ENCODE measurements at regions not wholly inside any gene's neighbourhood (a gene's known extent, or its start where the extent isn't known, plus 50 kb on each side); places are given as distances from the start of the nearest gene placed in this dataset.

DNA sequence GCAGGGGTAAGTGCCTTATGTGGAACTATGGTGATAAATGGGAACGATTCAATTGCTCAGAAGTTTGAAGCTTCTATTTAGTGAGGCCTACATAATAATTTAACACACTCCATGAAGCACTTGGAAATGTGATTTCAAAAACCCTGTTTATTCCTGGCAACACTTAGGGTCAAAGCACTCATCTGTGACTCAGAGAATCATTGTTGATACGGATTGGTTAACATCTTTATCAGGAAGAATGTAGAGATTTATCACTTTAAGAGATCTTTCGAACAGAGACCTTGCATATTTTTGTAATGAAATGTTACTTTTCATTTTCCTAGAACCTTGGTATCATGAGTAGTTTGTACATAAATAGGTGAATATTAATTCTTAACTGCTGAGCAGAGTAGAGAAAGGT lies 269.1 kb upstream of the SLIT2 start:
- TF ChIP-seq, protein P1, sequence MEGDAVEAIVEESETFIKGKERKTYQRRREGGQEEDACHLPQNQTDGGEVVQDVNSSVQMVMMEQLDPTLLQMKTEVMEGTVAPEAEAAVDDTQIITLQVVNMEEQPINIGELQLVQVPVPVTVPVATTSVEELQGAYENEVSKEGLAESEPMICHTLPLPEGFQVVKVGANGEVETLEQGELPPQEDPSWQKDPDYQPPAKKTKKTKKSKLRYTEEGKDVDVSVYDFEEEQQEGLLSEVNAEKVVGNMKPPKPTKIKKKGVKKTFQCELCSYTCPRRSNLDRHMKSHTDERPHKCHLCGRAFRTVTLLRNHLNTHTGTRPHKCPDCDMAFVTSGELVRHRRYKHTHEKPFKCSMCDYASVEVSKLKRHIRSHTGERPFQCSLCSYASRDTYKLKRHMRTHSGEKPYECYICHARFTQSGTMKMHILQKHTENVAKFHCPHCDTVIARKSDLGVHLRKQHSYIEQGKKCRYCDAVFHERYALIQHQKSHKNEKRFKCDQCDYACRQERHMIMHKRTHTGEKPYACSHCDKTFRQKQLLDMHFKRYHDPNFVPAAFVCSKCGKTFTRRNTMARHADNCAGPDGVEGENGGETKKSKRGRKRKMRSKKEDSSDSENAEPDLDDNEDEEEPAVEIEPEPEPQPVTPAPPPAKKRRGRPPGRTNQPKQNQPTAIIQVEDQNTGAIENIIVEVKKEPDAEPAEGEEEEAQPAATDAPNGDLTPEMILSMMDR (IDR thresholded peaks at IDR 0.05 in 8 of 11, conservative IDR thresholded peaks at IDR 0.05 in 3 of 11): no peak
- no peak for TF ChIP-seq POLR2A (IDR thresholded peaks at IDR 0.05)
